HG03521 (cell line): ENCODE measurements at regions not wholly inside any gene's neighbourhood (a gene's known extent, or its start where the extent isn't known, plus 50 kb on each side); places are given as distances from the start of the nearest gene placed in this dataset.

Experiments used
- ATAC-seq: cut with Tn5 transposase; IDR thresholded peaks from one replicate; pipeline ENCODE4 v1.9.1; 2021; ENCODE audit warnings: mild to moderate bottlenecking, moderate library complexity; ENCODE audit not compliant: unreplicated experiment

- ATAC-seq: no peak
Measured at GRCh38 chr5:30866142-30866541, 327.3 kb upstream of the CDH6 start.

DNA sequence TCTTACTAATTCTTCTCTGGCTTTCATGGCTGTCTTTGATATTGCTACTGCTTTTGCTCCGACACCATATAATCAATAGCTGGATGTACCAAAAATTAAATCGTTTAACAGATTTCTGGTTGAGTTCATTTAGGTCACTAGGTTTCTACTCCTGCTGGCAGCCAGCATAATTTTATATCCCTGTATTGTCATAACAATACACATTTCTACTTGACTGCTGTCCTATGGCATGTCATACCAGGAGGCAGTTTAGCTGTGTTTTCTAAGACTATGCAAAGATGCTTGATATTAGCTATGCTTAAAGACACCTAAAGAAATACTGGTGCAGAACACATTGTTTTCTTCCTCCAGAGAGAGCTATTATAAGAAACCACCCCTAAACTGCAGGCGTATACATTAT, 337.2 kb upstream of the CDH6 start:
- no peak for ATAC-seq

GRCh38 chr5:30853158-30853557, 340.3 kb upstream of the CDH6 start:
- ATAC-seq: no peak

GRCh38 chr5:30850866-30851265, 342.6 kb upstream of the CDH6 start:
- no peak for ATAC-seq

- ATAC-seq: no peak
Measured at GRCh38 chr5:30849931-30850710, 343.4 kb upstream of the CDH6 start.

- no peak for ATAC-seq
Measured at GRCh38 chr5:30846171-30846570, 347.3 kb upstream of the CDH6 start.

- ATAC-seq: no peak
Measured at GRCh38 chr5:30845194-30845593, 348.3 kb upstream of the CDH6 start.

GRCh38 chr5:30843541-30843940, 349.9 kb upstream of the CDH6 start:
- no peak for ATAC-seq

DNA sequence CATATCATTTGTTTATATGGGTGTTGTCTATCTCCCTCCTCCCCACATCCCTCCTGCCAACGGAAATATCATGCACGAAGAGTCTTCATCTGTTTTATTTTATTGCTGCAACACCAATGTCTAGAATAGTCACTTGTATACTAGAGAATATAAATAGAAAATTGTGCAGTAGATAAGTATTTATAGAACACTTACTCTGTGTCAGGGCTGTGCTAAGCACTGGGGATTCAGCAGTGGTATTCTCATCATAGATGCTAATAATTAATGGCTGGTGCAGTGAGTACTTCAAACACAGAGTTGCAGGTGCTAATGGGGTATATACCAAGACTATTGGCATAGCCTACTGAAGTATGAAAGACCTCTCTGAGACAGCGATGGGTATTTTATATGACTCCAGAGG, 353.5 kb upstream of the CDH6 start:
- ATAC-seq: no peak

DNA sequence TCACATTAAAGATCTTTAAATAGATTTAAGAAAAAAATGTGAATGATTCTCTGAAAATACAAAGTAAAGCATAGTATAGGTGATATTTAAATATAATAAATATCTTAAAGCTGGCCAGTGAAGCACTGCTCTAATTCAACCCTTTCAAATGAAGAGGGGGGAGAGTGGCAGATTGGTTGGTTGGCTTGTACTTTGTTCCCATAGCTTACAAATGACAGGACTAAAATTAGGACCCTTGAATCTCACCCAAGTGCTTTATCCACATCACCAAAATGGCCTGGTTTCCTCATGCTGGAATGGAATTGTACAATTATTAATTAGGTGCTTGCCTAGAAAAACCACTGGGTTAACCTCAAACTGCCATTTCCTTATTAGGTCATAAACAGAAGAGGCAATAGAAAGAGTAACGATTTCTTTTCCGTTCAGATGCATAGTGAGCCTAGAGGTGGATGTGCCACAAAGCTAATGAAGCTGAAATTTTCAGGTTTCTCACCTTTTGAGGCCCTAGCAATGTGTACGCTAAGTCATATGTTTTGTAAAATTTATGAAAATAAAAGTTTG, 354.5 kb upstream of the CDH6 start:
- no peak for ATAC-seq

GRCh38 chr5:30832519-30832918, 361.0 kb upstream of the CDH6 start:
- ATAC-seq: no peak

- ATAC-seq: no peak
Measured at GRCh38 chr5:30831605-30832004, 361.9 kb upstream of the CDH6 start.

GRCh38 chr5:30831123-30831522, 362.4 kb upstream of the CDH6 start:
- no peak for ATAC-seq

GRCh38 chr5:30811298-30811697, 382.2 kb upstream of the CDH6 start:
- ATAC-seq: no peak

- ATAC-seq: no peak
Measured at GRCh38 chr5:30809933-30810332, 383.6 kb upstream of the CDH6 start.

GRCh38 chr5:30808996-30809395, 384.5 kb upstream of the CDH6 start:
- no peak for ATAC-seq

DNA sequence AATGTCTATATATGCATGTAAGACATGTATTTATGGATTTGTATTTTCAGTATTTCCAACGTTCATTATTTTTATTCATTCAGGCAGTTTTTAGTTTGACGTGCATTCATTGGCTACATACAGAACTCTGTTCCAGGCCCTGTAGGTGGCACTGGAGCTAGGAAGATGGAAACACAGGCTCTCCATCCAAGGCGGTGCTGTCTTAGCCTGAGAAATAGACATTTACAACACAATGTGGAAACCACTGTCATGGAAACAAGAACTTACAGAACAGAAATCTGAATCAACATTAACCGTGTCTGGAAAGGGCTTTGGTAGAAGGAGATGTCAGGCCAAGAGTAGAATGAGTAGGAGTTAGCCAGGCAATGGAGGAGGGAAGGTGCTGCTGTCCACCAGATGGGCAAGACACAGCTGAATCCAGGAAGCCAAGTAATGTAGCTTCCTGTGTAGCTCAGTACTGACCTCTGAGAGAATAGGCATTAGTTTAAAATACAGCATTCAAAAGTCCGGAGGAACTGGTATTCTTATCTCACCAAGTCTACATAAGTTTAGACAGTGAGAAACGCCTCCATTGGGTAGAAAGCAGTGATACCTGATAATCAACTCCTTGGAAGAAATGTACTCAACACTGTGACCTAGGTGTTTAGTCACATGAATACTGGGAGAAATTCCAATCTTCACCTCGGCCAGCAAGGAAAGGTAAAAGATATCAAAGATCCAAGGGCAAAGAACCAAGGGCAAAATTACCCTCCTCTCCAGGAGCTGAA, 388.6 kb upstream of the CDH6 start:
- no peak for ATAC-seq

DNA sequence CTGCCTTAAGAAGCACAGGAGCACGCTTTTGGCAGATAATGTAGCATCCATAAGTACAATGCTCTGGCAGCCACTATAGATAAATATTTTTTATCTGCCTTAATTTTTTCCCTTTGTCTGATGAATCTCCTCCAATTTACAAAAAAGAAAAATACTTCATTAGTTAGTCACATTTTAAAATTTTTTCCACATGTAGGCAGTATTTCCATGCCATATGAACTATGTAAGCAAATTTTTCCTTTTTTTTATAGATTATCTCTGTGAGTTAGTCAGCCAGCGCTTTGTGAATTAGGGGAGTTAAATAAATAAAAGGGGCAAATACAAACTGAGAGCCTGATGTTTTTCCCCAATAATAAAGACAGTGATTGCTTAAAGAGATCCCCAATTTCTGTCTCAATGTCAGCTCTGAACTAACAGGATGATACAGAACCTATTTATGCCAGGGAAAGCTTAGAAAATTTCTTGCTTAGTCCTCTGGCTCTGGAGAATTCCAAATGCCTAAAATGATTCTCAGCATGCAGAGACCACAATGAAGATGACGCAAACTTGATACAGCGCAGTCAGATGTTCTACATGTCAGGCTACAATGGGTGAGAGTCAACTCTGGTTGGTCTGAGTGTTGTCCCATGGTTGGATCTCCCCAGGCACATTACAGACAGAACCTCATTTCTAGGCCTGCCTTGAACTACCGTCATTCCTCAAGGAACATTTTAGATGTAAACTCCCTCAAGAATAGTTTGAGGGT, 390.4 kb upstream of the CDH6 start:
- ATAC-seq: no peak

DNA sequence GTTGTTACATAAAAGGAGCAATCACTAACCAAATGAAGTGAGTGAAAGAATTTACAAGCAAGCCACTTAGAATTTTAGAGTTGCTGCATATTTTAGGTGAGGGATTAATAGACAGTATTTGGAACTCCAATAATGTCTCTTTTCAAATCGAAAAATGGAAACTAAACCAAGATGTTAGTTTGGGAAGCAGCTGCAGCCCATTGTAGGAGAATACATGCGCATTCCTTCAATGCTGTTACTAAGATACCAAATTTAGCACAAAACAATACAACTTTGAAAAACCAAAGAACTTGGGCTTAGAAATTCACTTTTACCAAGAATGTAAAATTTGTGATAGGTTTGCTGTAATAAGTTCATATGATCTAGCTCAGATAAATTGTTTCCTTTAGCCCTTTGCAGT, 411.8 kb upstream of the CDH6 start:
- no peak for ATAC-seq

DNA sequence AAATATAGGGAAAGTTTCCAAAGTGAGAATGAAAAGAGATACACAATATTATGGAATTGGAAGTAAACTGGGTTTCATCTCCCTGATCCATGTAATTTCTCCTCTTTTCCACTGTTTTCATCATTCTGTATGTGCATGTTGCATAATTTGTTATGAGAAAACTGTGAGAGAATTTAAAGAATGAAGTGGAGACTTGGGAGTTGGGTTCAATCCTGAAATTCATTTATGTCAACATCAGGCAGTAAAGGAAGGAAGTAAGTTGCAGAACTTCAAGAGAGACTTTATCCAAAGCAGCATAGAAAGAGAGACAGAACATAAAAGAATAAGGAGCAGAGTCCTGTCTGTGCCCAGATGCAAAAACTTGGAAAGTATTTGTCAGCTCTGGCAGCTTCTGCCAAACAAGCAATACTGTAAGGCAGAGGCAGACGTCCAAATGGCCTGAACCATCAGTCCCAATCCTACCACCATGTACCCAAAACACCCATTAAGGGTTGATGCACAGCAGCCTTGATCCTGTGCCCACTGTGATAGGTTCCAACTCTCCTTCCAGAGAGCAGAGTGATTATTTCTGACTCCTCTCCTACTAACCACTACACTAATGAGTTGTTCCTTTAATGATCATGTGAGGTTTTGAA, 425.3 kb upstream of the CDH6 start:
- no peak for ATAC-seq

DNA sequence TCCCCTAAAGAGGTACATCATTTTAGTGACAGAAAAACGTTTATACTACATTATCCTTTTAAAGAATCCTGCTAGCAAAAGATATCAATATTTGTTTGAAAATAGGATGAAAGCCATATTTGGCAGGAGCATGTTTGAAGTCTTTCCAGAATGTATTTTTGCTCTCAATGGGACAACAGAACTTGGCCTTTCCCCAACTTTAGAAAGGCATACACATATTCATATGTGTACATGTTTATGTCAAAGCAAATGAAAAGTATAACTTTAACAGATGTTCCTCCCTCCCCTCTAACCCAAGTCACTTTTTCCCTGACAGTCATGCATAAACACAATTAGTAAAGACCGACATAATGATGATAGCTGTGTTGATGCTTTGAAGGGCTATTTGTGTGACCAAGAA, 427.8 kb upstream of the CDH6 start:
- ATAC-seq: no peak
